GM12878 (cell line): ENCODE measurements at regions not wholly inside any gene's neighbourhood (a gene's known extent, or its start where the extent isn't known, plus 50 kb on each side); places are given as distances from the start of the nearest gene placed in this dataset.

Experiments used
- ATAC-seq: fragments of 200-7000 bp; cut with Tn5 transposase; 3 replicates; pipeline ENCODE4 v1.9.1; 2020; ENCODE audit warnings: mild to moderate bottlenecking, moderate library complexity
- BruUV-seq: library from RNA; stranded (reverse); fragments of 400-500 nt; replicated peaks from 2 replicates; lab custom pipeline; 2021; lab: Mats Ljungman, UMichigan
- CTCF ChIA-PET: fragments of 300-600 bp; sonication (Branson Sonifier 250); formaldehyde crosslinking; extraction: SDS; loops from one replicate; lab custom pipeline; 2021; ENCODE audit warnings: inconsistent platforms; lab: Yijun Ruan, JAX
- POLR2A ChIA-PET: fragments of 350-600 bp; formaldehyde crosslinking; extraction: SDS; loops from one replicate; lab custom pipeline; 2021; ENCODE audit warnings: inconsistent platforms; lab: Charles Lee
- RAD21 ChIA-PET: fragments of 300-600 bp; sonication (Branson Sonifier 250); formaldehyde crosslinking; loops from one replicate; lab custom pipeline; 2023; ENCODE audit warnings: antibody characterized with exemption; ENCODE audit not compliant: unreplicated experiment; lab: Charles Lee
- SMC1A ChIA-PET: fragments of 300-600 bp; sonication (Branson Sonifier 250); formaldehyde crosslinking; loops from one replicate; lab custom pipeline; 2023; ENCODE audit not compliant: unreplicated experiment, uncharacterized antibody; lab: Charles Lee
- DNase-seq: peaks from one replicate; pipeline ENCODE4 v3.0.0-alpha.2; 2011; ENCODE audit warnings: low read depth, low spot score
- FAIRE-seq: peaks from 3 replicates; lab custom pipeline; 2011; peaks lifted over from hg19 to GRCh38; lab: Jason Lieb, UNC
- H2AFZ ChIP-seq: 2 replicates; pipeline ENCODE4 v1.6.0; 2011; ENCODE audit warnings: low read depth, low read length, control low read depth; ENCODE audit not compliant: control insufficient read depth
- H3K27ac ChIP-seq: 2 replicates; pipeline ENCODE4 v1.5.1; 2011; ENCODE audit warnings: control low read depth; ENCODE audit not compliant: control insufficient read depth, insufficient read depth
- H3K27me3 ChIP-seq, 2 experiments: replicated peaks in 1 of 2; 2 replicates each; pipeline versions ENCODE4 v1.6.0 to v1.6.1; 2011; ENCODE audit warnings: low read length in 1 of 2; ENCODE audit not compliant: control insufficient read depth in 2 of 2, insufficient read depth in 2 of 2
- H3K36me3 ChIP-seq, 2 experiments: 2 replicates each; pipeline ENCODE4 v1.5.1; 2011; ENCODE audit warnings: low read length in 1 of 2; ENCODE audit not compliant: control insufficient read depth in 2 of 2, insufficient read depth in 2 of 2
- H3K4me1 ChIP-seq: 2 replicates; pipeline ENCODE4 v1.6.1; 2011; ENCODE audit warnings: mild to moderate bottlenecking, low read length, moderate library complexity, mixed read lengths; ENCODE audit not compliant: control insufficient read depth, insufficient read depth
- H3K4me2 ChIP-seq: 2 replicates; pipeline ENCODE4 v1.6.0; 2011; ENCODE audit warnings: control low read depth; ENCODE audit not compliant: control insufficient read depth, insufficient read depth
- H3K4me3 ChIP-seq: fragments of 200-600 bp; sonication (generic); 2 replicates; pipeline ENCODE4 v1.5.1; 2016
- H3K79me2 ChIP-seq: 2 replicates; pipeline ENCODE4 v1.6.0; 2011; ENCODE audit warnings: low read length; ENCODE audit not compliant: control insufficient read depth, insufficient read depth
- H3K9ac ChIP-seq: 2 replicates; pipeline ENCODE4 v1.8.0; 2011; ENCODE audit warnings: low read length, control low read depth, mixed read lengths; ENCODE audit not compliant: control insufficient read depth, insufficient read depth
- H3K9me3 ChIP-seq: replicated peaks from 3 replicates; pipeline ENCODE4 v1.5.1; 2011; ENCODE audit warnings: mild to moderate bottlenecking, low read length; ENCODE audit not compliant: control insufficient read depth, insufficient read depth
- H4K20me1 ChIP-seq: 2 replicates; pipeline ENCODE4 v1.6.0; 2011; ENCODE audit not compliant: control insufficient read depth, insufficient read depth
- ASH2L ChIP-seq: fragments of 300-600, 200-600 bp; sonication (generic); IDR thresholded peaks from 2 replicates; pipeline ENCODE4 v1.6.1; 2017; ENCODE audit warnings: low read depth, mild to moderate bottlenecking, borderline replicate concordance
- CBX3 ChIP-seq: fragments of 200-600 bp; sonication (generic); IDR thresholded peaks from 2 replicates; pipeline ENCODE4 v1.6.1; 2016; ENCODE audit warnings: low read depth, borderline replicate concordance
- E4F1 ChIP-seq: fragments of 450-650 bp; IDR thresholded peaks from 2 replicates; pipeline ENCODE4 v1.6.1; 2018; ENCODE audit warnings: borderline replicate concordance, mild to moderate bottlenecking; ENCODE audit not compliant: partially characterized antibody
- FOXM1 ChIP-seq: IDR thresholded peaks from 2 replicates; pipeline ENCODE4 v1.6.1; 2012; ENCODE audit warnings: low read depth, mild to moderate bottlenecking, inconsistent platforms, low read length, moderate library complexity
- NBN ChIP-seq: fragments of 450-650 bp; IDR thresholded peaks from 2 replicates; pipeline ENCODE4 v1.6.1; 2016
- SIX5 ChIP-seq: IDR thresholded peaks from 2 replicates; pipeline ENCODE4 v1.6.1; 2011; ENCODE audit warnings: mild to moderate bottlenecking, low read depth, low read length, moderate library complexity; ENCODE audit not compliant: severe bottlenecking
- SREBF2 ChIP-seq: IDR thresholded peaks from 2 replicates; pipeline ENCODE4 v1.6.1; 2012; ENCODE audit warnings: mild to moderate bottlenecking, low read length
- TARDBP ChIP-seq: IDR thresholded peaks from 2 replicates; pipeline ENCODE4 v1.6.1; 2016; ENCODE audit warnings: borderline replicate concordance
- ZBTB11 ChIP-seq: fragments of 450-650 bp; formaldehyde crosslinking; IDR thresholded peaks from 2 replicates; pipeline ENCODE4 v1.5.0; 2022; ENCODE audit warnings: mild to moderate bottlenecking, missing genetic modification characterization
- whole genome bisulfite sequencing: methylation state at CpG from one replicate; pipeline ENCODE4 v1.1.6; 2016; ENCODE audit warnings: low lambda C conversion rate; ENCODE audit not compliant: insufficient replicate concordance, insufficient coverage; ENCODE audit errors: missing lambda C conversion rate; 5-methylcytosine and 5-hydroxymethylcytosine counted together
- in situ Hi-C: fragments of 300-500 bp; cut with MboI; formaldehyde crosslinking; loops from 9 replicates; pipeline ENCODE4 v1.14.3; 2018; ENCODE audit warnings: mixed read lengths
- intact Hi-C: fragments of 100-400 bp; cut with micrococcal nuclease; formaldehyde crosslinking; loops from one replicate; pipeline ENCODE4 v1.14.2; 2022; ENCODE audit not compliant: unreplicated experiment
- TF ChIP-seq, protein P1 (sequence below): fragments of 450-650 bp; conservative IDR thresholded peaks from 2 replicates; pipeline ENCODE4 v1.6.1; 2017; ENCODE audit warnings: mild to moderate bottlenecking, moderate library complexity
- TF ChIP-seq, protein P2 (sequence below): IDR thresholded peaks from 2 replicates; pipeline ENCODE4 v1.6.1; 2012; ENCODE audit warnings: mild to moderate bottlenecking, low read depth, low read length

DNA sequence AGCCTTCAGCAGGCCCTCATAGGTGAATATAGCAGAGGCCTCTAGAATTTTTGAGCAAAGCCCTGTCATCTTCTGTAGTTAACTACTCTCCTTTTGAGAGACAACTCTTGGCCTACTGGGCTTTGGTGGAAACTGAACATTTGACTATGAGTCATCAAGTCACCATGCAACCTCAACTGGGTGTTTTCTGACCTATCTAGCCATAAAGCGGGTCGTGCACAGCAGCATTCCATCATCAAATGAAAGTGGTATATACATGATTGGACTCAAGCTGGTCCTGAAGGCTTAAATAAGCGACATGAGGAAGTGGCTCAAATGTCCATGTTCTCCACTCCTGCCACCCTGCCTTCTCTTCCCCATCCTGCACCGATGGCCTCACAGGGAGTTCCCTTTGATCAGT, 1115.5 kb downstream of the TAF11L14 start (continued):
- TF ChIP-seq E4F1 (no peak), CBX3 (no peak)

GRCh38 chr5:18752317-18752716, 1118.1 kb downstream of the TAF11L14 start:
- ChIA-PET RAD21 (no interaction called here), CTCF (interaction anchor here (1.4 to 1.8 kb wide), 2 partner anchors 11 to 30 kb away, joined by 3 to 5 read pairs; no protein-coding TSS in a partner anchor), POLR2A (no interaction called here), SMC1A (interaction anchor here (2.1 kb wide), 1 partner anchor 9 kb away, joined by 8 read pairs; no protein-coding TSS in a partner anchor)
- Histone ChIP-seq H3K4me1 (peaks cover 12% of the 10 kb centered on the region; the same call in 1 of the 2 replicates), H3K79me2 (no peaks in the 10 kb centered on the region), H3K36me3 (no peaks in the 10 kb centered on the region), H3K9ac (no peak overlapping the region), H2AFZ (no peak overlapping the region), H3K9me3 (peaks cover 5% of the 10 kb centered on the region; the same call in 2 of the 3 replicates), H3K27me3 (no peaks in the 10 kb centered on the region), H3K27ac (no peak overlapping the region), H3K4me2 (no peak overlapping the region), H3K4me3 (no peak overlapping the region), H4K20me1 (no peaks in the 10 kb centered on the region)
- no TSS peak for BruUV-seq
- in situ Hi-C loops = no loop called here
- TF ChIP-seq TARDBP (no peak), ZBTB11 (CRISPR knock-in tag) (no peak), NBN (no peak), FOXM1 (no peak), SREBF2 (no peak), ASH2L (no peak), SIX5 (no peak)
- TF ChIP-seq, protein P1, sequence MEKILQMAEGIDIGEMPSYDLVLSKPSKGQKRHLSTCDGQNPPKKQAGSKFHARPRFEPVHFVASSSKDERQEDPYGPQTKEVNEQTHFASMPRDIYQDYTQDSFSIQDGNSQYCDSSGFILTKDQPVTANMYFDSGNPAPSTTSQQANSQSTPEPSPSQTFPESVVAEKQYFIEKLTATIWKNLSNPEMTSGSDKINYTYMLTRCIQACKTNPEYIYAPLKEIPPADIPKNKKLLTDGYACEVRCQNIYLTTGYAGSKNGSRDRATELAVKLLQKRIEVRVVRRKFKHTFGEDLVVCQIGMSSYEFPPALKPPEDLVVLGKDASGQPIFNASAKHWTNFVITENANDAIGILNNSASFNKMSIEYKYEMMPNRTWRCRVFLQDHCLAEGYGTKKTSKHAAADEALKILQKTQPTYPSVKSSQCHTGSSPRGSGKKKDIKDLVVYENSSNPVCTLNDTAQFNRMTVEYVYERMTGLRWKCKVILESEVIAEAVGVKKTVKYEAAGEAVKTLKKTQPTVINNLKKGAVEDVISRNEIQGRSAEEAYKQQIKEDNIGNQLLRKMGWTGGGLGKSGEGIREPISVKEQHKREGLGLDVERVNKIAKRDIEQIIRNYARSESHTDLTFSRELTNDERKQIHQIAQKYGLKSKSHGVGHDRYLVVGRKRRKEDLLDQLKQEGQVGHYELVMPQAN = no peak
- TF ChIP-seq, protein P2, sequence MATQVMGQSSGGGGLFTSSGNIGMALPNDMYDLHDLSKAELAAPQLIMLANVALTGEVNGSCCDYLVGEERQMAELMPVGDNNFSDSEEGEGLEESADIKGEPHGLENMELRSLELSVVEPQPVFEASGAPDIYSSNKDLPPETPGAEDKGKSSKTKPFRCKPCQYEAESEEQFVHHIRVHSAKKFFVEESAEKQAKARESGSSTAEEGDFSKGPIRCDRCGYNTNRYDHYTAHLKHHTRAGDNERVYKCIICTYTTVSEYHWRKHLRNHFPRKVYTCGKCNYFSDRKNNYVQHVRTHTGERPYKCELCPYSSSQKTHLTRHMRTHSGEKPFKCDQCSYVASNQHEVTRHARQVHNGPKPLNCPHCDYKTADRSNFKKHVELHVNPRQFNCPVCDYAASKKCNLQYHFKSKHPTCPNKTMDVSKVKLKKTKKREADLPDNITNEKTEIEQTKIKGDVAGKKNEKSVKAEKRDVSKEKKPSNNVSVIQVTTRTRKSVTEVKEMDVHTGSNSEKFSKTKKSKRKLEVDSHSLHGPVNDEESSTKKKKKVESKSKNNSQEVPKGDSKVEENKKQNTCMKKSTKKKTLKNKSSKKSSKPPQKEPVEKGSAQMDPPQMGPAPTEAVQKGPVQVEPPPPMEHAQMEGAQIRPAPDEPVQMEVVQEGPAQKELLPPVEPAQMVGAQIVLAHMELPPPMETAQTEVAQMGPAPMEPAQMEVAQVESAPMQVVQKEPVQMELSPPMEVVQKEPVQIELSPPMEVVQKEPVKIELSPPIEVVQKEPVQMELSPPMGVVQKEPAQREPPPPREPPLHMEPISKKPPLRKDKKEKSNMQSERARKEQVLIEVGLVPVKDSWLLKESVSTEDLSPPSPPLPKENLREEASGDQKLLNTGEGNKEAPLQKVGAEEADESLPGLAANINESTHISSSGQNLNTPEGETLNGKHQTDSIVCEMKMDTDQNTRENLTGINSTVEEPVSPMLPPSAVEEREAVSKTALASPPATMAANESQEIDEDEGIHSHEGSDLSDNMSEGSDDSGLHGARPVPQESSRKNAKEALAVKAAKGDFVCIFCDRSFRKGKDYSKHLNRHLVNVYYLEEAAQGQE = no peak
- FAIRE-seq (no peak), DNase-seq (no peak), ATAC-seq (no peak)
- WGBS = 74% methylated on average over 1 of the region's 1 CpG
- intact Hi-C loops = no loop called here
